Endothelial cell of umbilical vein (primary cell): ENCODE measurements at regions not wholly inside any gene's neighbourhood (a gene's known extent, or its start where the extent isn't known, plus 50 kb on each side); places are given as distances from the start of the nearest gene placed in this dataset.

Experiments
- BruUV-seq: library from RNA; stranded (reverse); fragments of 400-500 nt; replicated peaks from 2 replicates; lab custom pipeline; 2021; lab: Mats Ljungman, UMichigan
- CTCF ChIA-PET: fragments of 300-600, 350-600 bp; sonication (Branson Sonifier 250); formaldehyde crosslinking; loops from one replicate; lab custom pipeline; 2021; ENCODE audit warnings: antibody characterized with exemption, inconsistent platforms; lab: Charles Lee
- POLR2A ChIA-PET: fragments of 300-600, 350-600 bp; sonication (Branson Sonifier 250); formaldehyde crosslinking; loops from one replicate; lab custom pipeline; 2021; ENCODE audit warnings: antibody characterized with exemption, inconsistent platforms; lab: Charles Lee
- DNase-seq: peaks from one replicate; pipeline ENCODE4 v3.0.0-alpha.2; 2011; ENCODE audit warnings: low read depth, low spot score
- FAIRE-seq: peaks from 2 replicates; lab custom pipeline; 2011; peaks lifted over from hg19 to GRCh38; lab: Jason Lieb, UNC
- H2AFZ ChIP-seq: 2 replicates; pipeline ENCODE4 v1.6.0; 2012; ENCODE audit warnings: low read depth, low read length, control low read depth, inconsistent platforms
- H3K27ac ChIP-seq: 2 replicates; pipeline ENCODE4 v1.5.1; 2011; ENCODE audit warnings: low read depth, mild to moderate bottlenecking, control low read depth, low read length, moderate library complexity; ENCODE audit not compliant: insufficient read depth
- H3K27me3 ChIP-seq, 2 experiments: 2 replicates each; pipeline versions ENCODE4 v1.6.0 to v1.6.1; 2011; ENCODE audit warnings: low read length in 2 of 2, mixed read lengths in 1 of 2; ENCODE audit not compliant: control insufficient read depth in 2 of 2, insufficient read depth in 2 of 2
- H3K36me3 ChIP-seq, 2 experiments: 2 replicates in 1 of 2; 3 replicates in 1 of 2; pipeline ENCODE4 v1.5.1; 2011; ENCODE audit warnings: low read length in 2 of 2, mild to moderate bottlenecking in 1 of 2, moderate library complexity in 1 of 2; ENCODE audit not compliant: control insufficient read depth in 2 of 2, insufficient read depth in 2 of 2; ENCODE audit errors: extremely low read depth in 1 of 2
- H3K4me1 ChIP-seq: 3 replicates; pipeline ENCODE4 v1.5.1; 2011; ENCODE audit warnings: mild to moderate bottlenecking, low read length; ENCODE audit not compliant: control insufficient read depth, insufficient read depth; ENCODE audit errors: extremely low read depth
- H3K4me2 ChIP-seq: 2 replicates; pipeline ENCODE4 v1.6.1; 2011; ENCODE audit warnings: low read length, control low read depth, mixed read lengths; ENCODE audit not compliant: insufficient read depth
- H3K4me3 ChIP-seq, 3 experiments: fragments of 200-600 bp in 1 of 3; sonication (generic), shearing (Covaris generic) in 1 of 3; replicated peaks in 1 of 3; 2 replicates each; pipeline ENCODE4 v1.5.1; 2011 to 2016; ENCODE audit warnings: control low read depth in 3 of 3, low read length in 3 of 3, mild to moderate bottlenecking in 2 of 3, inconsistent platforms in 1 of 3, low read depth in 1 of 3, moderate library complexity in 1 of 3; ENCODE audit not compliant: insufficient read depth in 1 of 3
- H3K79me2 ChIP-seq: 2 replicates; pipeline ENCODE4 v1.6.0; 2012; ENCODE audit warnings: low read length, inconsistent platforms; ENCODE audit not compliant: control insufficient read depth, insufficient read depth
- H3K9ac ChIP-seq: replicated peaks from 2 replicates; pipeline ENCODE3; 2011; ENCODE audit warnings: low read length, control low read depth; ENCODE audit not compliant: insufficient read depth; ENCODE audit errors: extremely low read depth
- H3K9me1 ChIP-seq: replicated peaks from 3 replicates; pipeline ENCODE4 v1.6.0; 2011; ENCODE audit warnings: mild to moderate bottlenecking, low read length; ENCODE audit not compliant: control insufficient read depth, insufficient read depth; ENCODE audit errors: extremely low read depth
- H3K9me3 ChIP-seq: replicated peaks from 2 replicates; pipeline ENCODE4 v1.5.1; 2012; ENCODE audit warnings: low read length, inconsistent platforms; ENCODE audit not compliant: control insufficient read depth, insufficient read depth
- H4K20me1 ChIP-seq: replicated peaks from 2 replicates; pipeline ENCODE3; 2011; ENCODE audit warnings: mild to moderate bottlenecking, low read length; ENCODE audit not compliant: control insufficient read depth, insufficient read depth; ENCODE audit errors: extremely low read depth
- CTCF ChIP-seq, 2 donors: IDR thresholded peaks; 1 replicate in 1 of 2; 2 replicates in 1 of 2; pipeline ENCODE4 v1.5.1; 2011; ENCODE audit warnings: low read length in 2 of 2, mild to moderate bottlenecking in 2 of 2, moderate library complexity in 2 of 2, control low read depth in 1 of 2, inconsistent platforms in 1 of 2, low read depth in 1 of 2; ENCODE audit not compliant: insufficient read depth in 1 of 2; ENCODE audit errors: extremely low read depth in 1 of 2
- GATA2 ChIP-seq: IDR thresholded peaks from 2 replicates; pipeline ENCODE4 v1.7.0; 2011; ENCODE audit warnings: low read depth, mild to moderate bottlenecking, moderate library complexity, mixed read lengths, low read length; ENCODE audit not compliant: insufficient read length, insufficient read depth
- JUN ChIP-seq: IDR thresholded peaks from 2 replicates; pipeline ENCODE4 v1.6.1; 2011; ENCODE audit warnings: borderline replicate concordance, low read depth; ENCODE audit not compliant: insufficient read length, insufficient read depth
- MAX ChIP-seq: IDR thresholded peaks from 2 replicates; pipeline ENCODE4 v1.6.1; 2011; ENCODE audit not compliant: insufficient read depth, insufficient read length
- POLR2AphosphoS5 ChIP-seq: IDR thresholded peaks from 2 replicates; pipeline ENCODE4 v1.6.1; 2012; ENCODE audit warnings: low read depth, mild to moderate bottlenecking, control low read depth, low read length, moderate library complexity; ENCODE audit not compliant: insufficient read depth
- dilution Hi-C: fragments of 300-500 bp; cut with MboI; formaldehyde crosslinking; loops from one replicate; pipeline ENCODE4 v1.15.0; 2019; ENCODE audit warnings: low sequenced_read_pairs; ENCODE audit not compliant: extremely low pct_ligation_motif_present
- intact Hi-C: fragments of 100-400 bp; cut with micrococcal nuclease; formaldehyde crosslinking; loops from one replicate; pipeline ENCODE4 v1.10.0; 2022

- Histone ChIP-seq H3K27me3 (no peaks in the 10 kb centered on the region), H3K4me2 (no peak overlapping the region), H3K27ac (no peak overlapping the region), H4K20me1 (no peaks in the 10 kb centered on the region), H3K9me3 (no peaks in the 10 kb centered on the region), H3K9me1 (no peaks in the 10 kb centered on the region), H3K4me3 (no peak overlapping the region), H3K36me3 (no peaks in the 10 kb centered on the region), H2AFZ (no peak overlapping the region), H3K79me2 (no peaks in the 10 kb centered on the region), H3K4me1 (no peaks in the 10 kb centered on the region), H3K9ac (no peak overlapping the region)
- FAIRE-seq (no peak), DNase-seq (no peak)
- intact Hi-C loops: no loop called here
- BruUV-seq: no TSS peak
- CTCF ChIA-PET: interaction anchor here (0.6 to 1.0 kb wide), 2 partner anchors 9 to 174 kb away, joined by 3 read pairs; no protein-coding TSS in a partner anchor
- no peak for TF ChIP-seq MAX
- no peak for TF ChIP-seq GATA2
- no peak for TF ChIP-seq CTCF (IDR thresholded peaks at IDR 0.05; ENCODE audit: extremely low read depth in 1 of 2, insufficient read depth in 1 of 2, low read depth in 1 of 2, low read length in 2 of 2)
- TF ChIP-seq JUN: no peak
- TF ChIP-seq POLR2AphosphoS5: no peak
- dilution Hi-C loops: no loop called here
- POLR2A ChIA-PET: interaction anchor here (0.7 kb wide), 1 partner anchor 260 kb away, joined by 4 read pairs; no protein-coding TSS in a partner anchor
These were observed 51.3 kb upstream of the SUB1 start for GRCh38 chr5:32534041-32534440.
